ENCODE measurements at regions not wholly inside any gene's neighbourhood (a gene's known extent, or its start where the extent isn't known, plus 50 kb on each side); places are given as distances from the start of the nearest gene placed in this dataset.

- TF ChIP-seq CTCF (IDR thresholded peaks at IDR 0.05), result no peak
- no peak for TF ChIP-seq POLR2A (IDR thresholded peaks at IDR 0.05)
Observed at GRCh38 chr2:121039679-121040078, 245.3 kb downstream of the TFCP2L1 start.
